ENCODE measurements at regions not wholly inside any gene's neighbourhood (a gene's known extent, or its start where the extent isn't known, plus 50 kb on each side); places are given as distances from the start of the nearest gene placed in this dataset.

GRCh38 chr4:137631605-137632004, 99.3 kb upstream of the PCDH18 start:
- Histone ChIP-seq H3K27me3 (ENCODE audit: insufficient read depth, poor library complexity, severe bottlenecking) (no peaks in the 10 kb centered on the region), H3K27ac (replicated peaks) (no peak overlapping the region), H3K4me3 (replicated peaks; ENCODE audit: insufficient read depth, low read length) (no peak overlapping the region)
- TF ChIP-seq POLR2AphosphoS5 (IDR thresholded peaks at IDR 0.05; ENCODE audit: low read depth) (no peak), GABPA (IDR thresholded peaks at IDR 0.05; ENCODE audit: low read depth) (no peak), REST (IDR thresholded peaks at IDR 0.05; ENCODE audit: insufficient replicate concordance, low read depth) (no peak), CTCF (IDR thresholded peaks at IDR 0.05; ENCODE audit: insufficient read depth, low read length) (no peak), SPI1 (IDR thresholded peaks at IDR 0.05; ENCODE audit: borderline replicate concordance, low read depth) (no peak)
- no peak for DNase-seq (ENCODE audit: low read depth in 1 of 2, low spot score in 1 of 2)

GRCh38 chr4:137630252-137630651, 98.0 kb upstream of the PCDH18 start:
- no peak overlapping the region for H3K4me3 ChIP-seq (replicated peaks; ENCODE audit: insufficient read depth, low read length)
- H3K27me3 ChIP-seq (ENCODE audit: insufficient read depth, poor library complexity, severe bottlenecking) = no peaks in the 10 kb centered on the region
- DNase-seq (ENCODE audit: low read depth in 1 of 2, low spot score in 1 of 2) = no peak
- TF ChIP-seq GABPA (IDR thresholded peaks at IDR 0.05; ENCODE audit: low read depth) = no peak
- H3K27ac ChIP-seq (replicated peaks) = no peak overlapping the region

GRCh38 chr4:137627739-137628460, 95.6 kb upstream of the PCDH18 start:
- TF ChIP-seq GABPA (IDR thresholded peaks at IDR 0.05; ENCODE audit: low read depth) (no peak), REST (IDR thresholded peaks at IDR 0.05; ENCODE audit: insufficient replicate concordance, low read depth) (no peak), CTCF (IDR thresholded peaks at IDR 0.05; ENCODE audit: insufficient read depth, low read length) (no peak), POLR2AphosphoS5 (IDR thresholded peaks at IDR 0.05; ENCODE audit: low read depth) (no peak), SPI1 (IDR thresholded peaks at IDR 0.05; ENCODE audit: borderline replicate concordance, low read depth) (no peak)
- no peak for DNase-seq (ENCODE audit: low read depth in 1 of 2, low spot score in 1 of 2)
- Histone ChIP-seq H3K27ac (replicated peaks) (no peak overlapping the region), H3K27me3 (ENCODE audit: insufficient read depth, poor library complexity, severe bottlenecking) (no peaks in the 10 kb centered on the region), H3K4me3 (replicated peaks; ENCODE audit: insufficient read depth, low read length) (no peak overlapping the region)

GRCh38 chr4:137626942-137627738, 94.8 kb upstream of the PCDH18 start:
- H3K27me3 ChIP-seq (ENCODE audit: insufficient read depth, poor library complexity, severe bottlenecking) = no peaks in the 10 kb centered on the region
- no peak for TF ChIP-seq CTCF (IDR thresholded peaks at IDR 0.05; ENCODE audit: insufficient read depth, low read length)
- TF ChIP-seq SPI1 (IDR thresholded peaks at IDR 0.05; ENCODE audit: borderline replicate concordance, low read depth) = no peak
- TF ChIP-seq REST (IDR thresholded peaks at IDR 0.05; ENCODE audit: insufficient replicate concordance, low read depth) = no peak
- TF ChIP-seq POLR2AphosphoS5 (IDR thresholded peaks at IDR 0.05; ENCODE audit: low read depth) = no peak
- TF ChIP-seq GABPA (IDR thresholded peaks at IDR 0.05; ENCODE audit: low read depth) = no peak
- no peak overlapping the region for H3K27ac ChIP-seq (replicated peaks)
- DNase-seq (ENCODE audit: low read depth in 1 of 2, low spot score in 1 of 2) = no peak
- H3K4me3 ChIP-seq (replicated peaks; ENCODE audit: insufficient read depth, low read length) = no peak overlapping the region
